Hepatocyte (in vitro differentiated cells): ENCODE measurements at regions not wholly inside any gene's neighbourhood (a gene's known extent, or its start where the extent isn't known, plus 50 kb on each side); places are given as distances from the start of the nearest gene placed in this dataset.

Experiments
- DNase-seq: peaks from one replicate; pipeline ENCODE4 v3.0.0-alpha.2; 2016; ENCODE audit warnings: low spot score
- H2AFZ ChIP-seq: fragments of 200-600 bp; sonication (generic); 2 replicates; pipeline ENCODE4 v1.6.0; 2016; ENCODE audit warnings: antibody characterized with exemption, mild to moderate bottlenecking
- H3K27ac ChIP-seq: fragments of 200-600 bp; sonication (generic); 2 replicates; pipeline ENCODE4 v1.5.1; 2016; ENCODE audit warnings: mild to moderate bottlenecking
- H3K27me3 ChIP-seq: fragments of 200-600 bp; sonication (generic); 2 replicates; pipeline ENCODE4 v1.6.1; 2016
- H3K36me3 ChIP-seq: fragments of 200-600 bp; sonication (generic); replicated peaks from 2 replicates; pipeline ENCODE4 v1.5.1; 2016; ENCODE audit warnings: low read depth; ENCODE audit not compliant: insufficient read depth
- H3K4me1 ChIP-seq: fragments of 200-600 bp; sonication (generic); 2 replicates; pipeline ENCODE4 v1.5.1; 2016; ENCODE audit warnings: mild to moderate bottlenecking, moderate library complexity; ENCODE audit not compliant: insufficient read depth
- H3K4me2 ChIP-seq: fragments of 200-600 bp; sonication (generic); 2 replicates; pipeline ENCODE4 v1.6.0; 2016
- H3K4me3 ChIP-seq: fragments of 200-600 bp; sonication (generic); 2 replicates; pipeline ENCODE4 v1.5.1; 2016; ENCODE audit warnings: mild to moderate bottlenecking
- H3K79me2 ChIP-seq: fragments of 200-600 bp; sonication (generic); 2 replicates; pipeline ENCODE4 v1.6.0; 2017; ENCODE audit warnings: mild to moderate bottlenecking
- H3K9me2 ChIP-seq: fragments of 200-600 bp; sonication (generic); replicated peaks from 2 replicates; pipeline ENCODE4 v1.6.0; 2017; ENCODE audit warnings: mild to moderate bottlenecking; ENCODE audit not compliant: insufficient read depth
- H3K9me3 ChIP-seq: fragments of 200-600 bp; sonication (generic); 2 replicates; pipeline ENCODE4 v1.5.1; 2016; ENCODE audit warnings: low read depth, mild to moderate bottlenecking
- H4K20me1 ChIP-seq: fragments of 200-600 bp; sonication (generic); 2 replicates; pipeline ENCODE4 v1.6.0; 2016; ENCODE audit warnings: mild to moderate bottlenecking; ENCODE audit not compliant: insufficient read depth, poor library complexity, severe bottlenecking
- EZH2 ChIP-seq: fragments of 200-600 bp; sonication (generic); IDR thresholded peaks from 2 replicates; pipeline ENCODE4 v1.6.1; 2016; ENCODE audit warnings: antibody characterized with exemption, mild to moderate bottlenecking, borderline replicate concordance
- EZH2phosphoT487 ChIP-seq: fragments of 200-600 bp; sonication (generic); IDR thresholded peaks from one replicate; pipeline ENCODE4 v1.6.1; 2018; ENCODE audit warnings: antibody characterized with exemption, mild to moderate bottlenecking, low read depth, moderate library complexity; ENCODE audit not compliant: unreplicated experiment, severe bottlenecking
- WGBS: methylation state at CpG from one replicate; pipeline ENCODE4 v1.1.6; 2016; ENCODE audit warnings: low lambda C conversion rate; ENCODE audit errors: missing lambda C conversion rate; 5-methylcytosine and 5-hydroxymethylcytosine counted together
- TF ChIP-seq, protein P1 (sequence below): fragments of 200-600 bp; sonication (generic); IDR thresholded peaks from 2 replicates; pipeline ENCODE4 v1.5.1; 2016; ENCODE audit warnings: antibody characterized with exemption, mild to moderate bottlenecking; ENCODE audit not compliant: poor library complexity

- peaks cover 13% of the 10 kb centered on the region for H3K27me3 ChIP-seq
- TF ChIP-seq, protein P1, sequence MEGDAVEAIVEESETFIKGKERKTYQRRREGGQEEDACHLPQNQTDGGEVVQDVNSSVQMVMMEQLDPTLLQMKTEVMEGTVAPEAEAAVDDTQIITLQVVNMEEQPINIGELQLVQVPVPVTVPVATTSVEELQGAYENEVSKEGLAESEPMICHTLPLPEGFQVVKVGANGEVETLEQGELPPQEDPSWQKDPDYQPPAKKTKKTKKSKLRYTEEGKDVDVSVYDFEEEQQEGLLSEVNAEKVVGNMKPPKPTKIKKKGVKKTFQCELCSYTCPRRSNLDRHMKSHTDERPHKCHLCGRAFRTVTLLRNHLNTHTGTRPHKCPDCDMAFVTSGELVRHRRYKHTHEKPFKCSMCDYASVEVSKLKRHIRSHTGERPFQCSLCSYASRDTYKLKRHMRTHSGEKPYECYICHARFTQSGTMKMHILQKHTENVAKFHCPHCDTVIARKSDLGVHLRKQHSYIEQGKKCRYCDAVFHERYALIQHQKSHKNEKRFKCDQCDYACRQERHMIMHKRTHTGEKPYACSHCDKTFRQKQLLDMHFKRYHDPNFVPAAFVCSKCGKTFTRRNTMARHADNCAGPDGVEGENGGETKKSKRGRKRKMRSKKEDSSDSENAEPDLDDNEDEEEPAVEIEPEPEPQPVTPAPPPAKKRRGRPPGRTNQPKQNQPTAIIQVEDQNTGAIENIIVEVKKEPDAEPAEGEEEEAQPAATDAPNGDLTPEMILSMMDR, result no peak
- TF ChIP-seq EZH2 (no peak), EZH2phosphoT487 (no peak)
- H3K36me3 ChIP-seq, result no peaks in the 10 kb centered on the region
- H2AFZ ChIP-seq, result no peak overlapping the region
- WGBS, result 79% methylated on average over 3 of the region's 3 CpGs
- H3K4me1 ChIP-seq, result no peaks in the 10 kb centered on the region
- no peaks in the 10 kb centered on the region for H3K9me2 ChIP-seq
- H3K79me2 ChIP-seq, result no peaks in the 10 kb centered on the region
- no peak overlapping the region for H3K4me3 ChIP-seq
- no peak for DNase-seq
- H3K27ac ChIP-seq, result no peak overlapping the region
- no peak overlapping the region for H3K4me2 ChIP-seq
- H3K9me3 ChIP-seq, result no peaks in the 10 kb centered on the region
- no peaks in the 10 kb centered on the region for H4K20me1 ChIP-seq
These were observed 133.3 kb downstream of the RPLP1 start for GRCh38 chr15:69585937-69586336.

GRCh38 chr15:69586721-69587120 lies 134.1 kb downstream of the RPLP1 start:
- TF ChIP-seq EZH2phosphoT487 (no peak), EZH2 (no peak)
- TF ChIP-seq, protein P1, result no peak
- Histone ChIP-seq H3K9me2 (no peaks in the 10 kb centered on the region), H3K9me3 (no peaks in the 10 kb centered on the region), H2AFZ (no peak overlapping the region), H4K20me1 (no peaks in the 10 kb centered on the region), H3K27me3 (peaks cover 13% of the 10 kb centered on the region), H3K4me2 (no peak overlapping the region), H3K79me2 (no peaks in the 10 kb centered on the region), H3K4me3 (no peak overlapping the region), H3K4me1 (peaks cover 5% of the 10 kb centered on the region), H3K27ac (no peak overlapping the region), H3K36me3 (no peaks in the 10 kb centered on the region)
- no peak for DNase-seq
- 99% methylated on average over 8 of the region's 9 CpGs for WGBS

DNA sequence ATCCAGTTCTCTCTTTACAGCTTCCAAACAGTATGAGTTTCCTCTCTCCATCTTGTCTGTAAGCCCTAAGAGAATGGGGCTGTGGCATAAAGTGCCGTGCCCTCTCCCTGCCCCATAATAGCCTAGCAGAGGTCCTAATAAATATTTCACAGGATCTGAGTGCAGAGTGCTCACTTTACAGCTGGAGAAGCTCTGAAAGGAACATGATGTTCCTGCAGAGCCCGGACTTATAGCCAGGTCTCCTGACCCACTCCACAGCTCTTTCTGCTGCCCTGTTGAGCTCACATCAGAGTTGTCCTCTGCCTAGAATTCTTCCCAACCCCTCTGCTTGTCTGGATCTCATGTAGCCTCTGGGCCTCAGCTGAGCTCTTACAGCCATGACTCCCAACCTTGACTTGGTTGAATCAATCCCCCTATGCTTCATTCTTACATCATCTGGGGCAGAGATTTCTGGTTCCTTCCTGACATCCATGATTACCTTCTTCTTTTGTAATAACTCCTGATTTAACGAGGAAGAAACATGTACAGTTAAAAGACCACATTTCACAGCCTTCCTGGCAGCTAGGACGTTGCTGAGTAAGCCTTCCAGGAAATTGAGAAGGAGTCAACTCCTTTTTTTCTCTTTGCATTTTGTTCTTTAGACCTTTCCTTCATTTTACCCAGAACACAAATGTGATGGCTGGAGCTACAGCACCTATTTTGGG lies 135.3 kb downstream of the RPLP1 start:
- no peaks in the 10 kb centered on the region for H4K20me1 ChIP-seq

More for the DNA sequence above, 135.3 kb downstream of the RPLP1 start:
- TF ChIP-seq, protein P1, result no peak
- TF ChIP-seq EZH2phosphoT487 (no peak), EZH2 (no peak)
- Histone ChIP-seq H2AFZ (no peak overlapping the region), H3K27ac (no peak overlapping the region), H3K27me3 (peaks cover 13% of the 10 kb centered on the region), H3K4me2 (no peak overlapping the region), H3K4me1 (peaks cover 9% of the 10 kb centered on the region), H3K9me2 (no peaks in the 10 kb centered on the region), H3K4me3 (no peak overlapping the region), H3K36me3 (no peaks in the 10 kb centered on the region), H3K79me2 (no peaks in the 10 kb centered on the region), H3K9me3 (no peaks in the 10 kb centered on the region)
- DNase-seq, result no peak
- 75% methylated on average over 4 of the region's 4 CpGs for WGBS
